Hepatic stellate cell (primary cell): ENCODE measurements at regions not wholly inside any gene's neighbourhood (a gene's known extent, or its start where the extent isn't known, plus 50 kb on each side); places are given as distances from the start of the nearest gene placed in this dataset.
"Not testable (repeated sequence)": the region's sequence is repeated elsewhere in the genome, so short reads cannot be mapped to it uniquely, and the experiment has no call there.

Experiments used
- DNase-seq: peaks from one replicate; pipeline ENCODE4 v3.0.0; 2011; ENCODE audit warnings: low spot score

- DNase-seq: no peak
Observed at GRCh38 chr4:62670514-62670913, 1470.4 kb downstream of the ADGRL3 start.

- no peak for DNase-seq
Observed at GRCh38 chr4:62661821-62662220, 1461.7 kb downstream of the ADGRL3 start.

- no peak for DNase-seq
Observed at GRCh38 chr4:62656006-62656405, 1455.9 kb downstream of the ADGRL3 start.

GRCh38 chr4:62644372-62644771 lies 1444.2 kb downstream of the ADGRL3 start:
- no peak for DNase-seq

- no peak for DNase-seq
Observed at GRCh38 chr4:62640296-62640695, 1440.2 kb downstream of the ADGRL3 start.

- DNase-seq: no peak
Observed at GRCh38 chr4:62627671-62628070, 1427.5 kb downstream of the ADGRL3 start.

GRCh38 chr4:62627141-62627540 lies 1427.0 kb downstream of the ADGRL3 start:
- no peak for DNase-seq

- DNase-seq: no peak
Observed at GRCh38 chr4:62622089-62622488, 1422.0 kb downstream of the ADGRL3 start.

GRCh38 chr4:62619971-62620370 lies 1419.8 kb downstream of the ADGRL3 start:
- no peak for DNase-seq

GRCh38 chr4:62618042-62618441 lies 1417.9 kb downstream of the ADGRL3 start:
- DNase-seq: no peak

- no peak for DNase-seq
Observed at GRCh38 chr4:62601737-62602136, 1401.6 kb downstream of the ADGRL3 start.

GRCh38 chr4:62595265-62595664 lies 1395.1 kb downstream of the ADGRL3 start:
- DNase-seq: not testable (repeated sequence)

GRCh38 chr4:62591756-62592155 lies 1391.6 kb downstream of the ADGRL3 start:
- DNase-seq: no peak

- DNase-seq: no peak
Observed at GRCh38 chr4:62588671-62589070, 1388.5 kb downstream of the ADGRL3 start.

- no peak for DNase-seq
Observed at GRCh38 chr4:62571494-62571893, 1371.4 kb downstream of the ADGRL3 start.

GRCh38 chr4:62560858-62561257 lies 1360.7 kb downstream of the ADGRL3 start:
- DNase-seq: no peak

GRCh38 chr4:62550121-62550520 lies 1350.0 kb downstream of the ADGRL3 start:
- no peak for DNase-seq

- DNase-seq: no peak
Observed at GRCh38 chr4:62549601-62550000, 1349.5 kb downstream of the ADGRL3 start.

- no peak for DNase-seq
Observed at GRCh38 chr4:62548765-62549164, 1348.6 kb downstream of the ADGRL3 start.

- DNase-seq: no peak
Observed at GRCh38 chr4:62548108-62548524, 1348.0 kb downstream of the ADGRL3 start.

GRCh38 chr4:62544428-62544827 lies 1344.3 kb downstream of the ADGRL3 start:
- DNase-seq: no peak

- no peak for DNase-seq
Observed at GRCh38 chr4:62543002-62543401, 1342.9 kb downstream of the ADGRL3 start.

- no peak for DNase-seq
Observed at GRCh38 chr4:62533573-62533972, 1333.4 kb downstream of the ADGRL3 start.

GRCh38 chr4:62531731-62532130 lies 1331.6 kb downstream of the ADGRL3 start:
- no peak for DNase-seq

GRCh38 chr4:62531264-62531663 lies 1331.1 kb downstream of the ADGRL3 start:
- DNase-seq: no peak
